ENCODE measurements at regions not wholly inside any gene's neighbourhood (a gene's known extent, or its start where the extent isn't known, plus 50 kb on each side); places are given as distances from the start of the nearest gene placed in this dataset.

GRCh38 chrX:113422323-113422722, 581.7 kb upstream of the AMOT start:
- Histone ChIP-seq H3K27ac (ENCODE audit: extremely low read length, insufficient read depth, low read length) (no peak overlapping the region), H3K9me3 (ENCODE audit: low read length) (no peaks in the 10 kb centered on the region), H3K9ac (ENCODE audit: insufficient read depth, low read depth, low read length) (no peak overlapping the region), H3K4me1 (ENCODE audit: insufficient read depth, low read length) (no peaks in the 10 kb centered on the region), H4K20me1 (ENCODE audit: insufficient read depth, low read length) (no peaks in the 10 kb centered on the region), H3K79me2 (ENCODE audit: insufficient read depth, low read length) (no peaks in the 10 kb centered on the region), H3K27me3 (ENCODE audit: control insufficient read depth in 1 of 2, insufficient read depth in 2 of 2, low read length in 2 of 2) (no peaks in the 10 kb centered on the region), H3K4me3 (replicated peaks in 1 of 3; ENCODE audit: insufficient read depth in 1 of 3, low read depth in 2 of 3, low read length in 3 of 3) (no peak overlapping the region), H3K4me2 (ENCODE audit: low read depth, low read length) (no peak overlapping the region), H2AFZ (ENCODE audit: low read length) (no peak overlapping the region), H3K36me3 (replicated peaks in 1 of 2; ENCODE audit: control insufficient read depth in 1 of 2, insufficient read depth in 2 of 2, low read length in 2 of 2) (no peaks in the 10 kb centered on the region)
- DNase-seq (ENCODE audit: low spot score) (no peak), FAIRE-seq (no peak), ATAC-seq (no peak)
- TF ChIP-seq SAP130 (CRISPR knock-in tag; IDR thresholded peaks at IDR 0.05; ENCODE audit: low read depth) (no peak), TERF1 (CRISPR knock-in tag; IDR thresholded peaks at IDR 0.05) (no peak), ZNF512 (CRISPR knock-in tag; IDR thresholded peaks at IDR 0.05) (no peak), ZNF704 (CRISPR knock-in tag; IDR thresholded peaks at IDR 0.05; ENCODE audit: borderline replicate concordance) (no peak), ZNF879 (CRISPR knock-in tag; IDR thresholded peaks at IDR 0.05) (no peak), CHCHD3 (CRISPR knock-in tag; IDR thresholded peaks at IDR 0.05) (no peak), NONO (IDR thresholded peaks at IDR 0.05) (no peak), NONO (CRISPR knock-in tag; conservative IDR thresholded peaks at IDR 0.05) (no peak), ZNF775 (CRISPR knock-in tag; IDR thresholded peaks at IDR 0.05; ENCODE audit: borderline replicate concordance) (no peak)
- TF ChIP-seq, protein P1, sequence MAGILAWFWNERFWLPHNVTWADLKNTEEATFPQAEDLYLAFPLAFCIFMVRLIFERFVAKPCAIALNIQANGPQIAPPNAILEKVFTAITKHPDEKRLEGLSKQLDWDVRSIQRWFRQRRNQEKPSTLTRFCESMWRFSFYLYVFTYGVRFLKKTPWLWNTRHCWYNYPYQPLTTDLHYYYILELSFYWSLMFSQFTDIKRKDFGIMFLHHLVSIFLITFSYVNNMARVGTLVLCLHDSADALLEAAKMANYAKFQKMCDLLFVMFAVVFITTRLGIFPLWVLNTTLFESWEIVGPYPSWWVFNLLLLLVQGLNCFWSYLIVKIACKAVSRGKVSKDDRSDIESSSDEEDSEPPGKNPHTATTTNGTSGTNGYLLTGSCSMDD (CRISPR knock-in tag; IDR thresholded peaks at IDR 0.05) = no peak
- TF ChIP-seq, protein P2, sequence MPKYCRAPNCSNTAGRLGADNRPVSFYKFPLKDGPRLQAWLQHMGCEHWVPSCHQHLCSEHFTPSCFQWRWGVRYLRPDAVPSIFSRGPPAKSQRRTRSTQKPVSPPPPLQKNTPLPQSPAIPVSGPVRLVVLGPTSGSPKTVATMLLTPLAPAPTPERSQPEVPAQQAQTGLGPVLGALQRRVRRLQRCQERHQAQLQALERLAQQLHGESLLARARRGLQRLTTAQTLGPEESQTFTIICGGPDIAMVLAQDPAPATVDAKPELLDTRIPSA (CRISPR knock-in tag; IDR thresholded peaks at IDR 0.05; ENCODE audit: borderline replicate concordance) = no peak
- intact Hi-C loops (cut with micrococcal nuclease; ENCODE audit: unreplicated experiment) = no loop called here
- BruUV-seq (replicated peaks) = no TSS peak
- 0% methylated on average over 4 of the region's 4 CpGs for WGBS (ENCODE audit: low lambda C conversion rate)
- POLR2A ChIA-PET = no interaction called here
- CTCF ChIA-PET (ENCODE audit: low intra/inter-chr PET ratio, low total read pairs) = no interaction called here
- in situ Hi-C loops (cut with HindIII; ENCODE audit: extremely low pct_ligation_motif_present, low pct_unique_long_range_greater_than_20kb) = no loop called here
